ENCODE measurements at regions not wholly inside any gene's neighbourhood (a gene's known extent, or its start where the extent isn't known, plus 50 kb on each side); places are given as distances from the start of the nearest gene placed in this dataset.

DNA sequence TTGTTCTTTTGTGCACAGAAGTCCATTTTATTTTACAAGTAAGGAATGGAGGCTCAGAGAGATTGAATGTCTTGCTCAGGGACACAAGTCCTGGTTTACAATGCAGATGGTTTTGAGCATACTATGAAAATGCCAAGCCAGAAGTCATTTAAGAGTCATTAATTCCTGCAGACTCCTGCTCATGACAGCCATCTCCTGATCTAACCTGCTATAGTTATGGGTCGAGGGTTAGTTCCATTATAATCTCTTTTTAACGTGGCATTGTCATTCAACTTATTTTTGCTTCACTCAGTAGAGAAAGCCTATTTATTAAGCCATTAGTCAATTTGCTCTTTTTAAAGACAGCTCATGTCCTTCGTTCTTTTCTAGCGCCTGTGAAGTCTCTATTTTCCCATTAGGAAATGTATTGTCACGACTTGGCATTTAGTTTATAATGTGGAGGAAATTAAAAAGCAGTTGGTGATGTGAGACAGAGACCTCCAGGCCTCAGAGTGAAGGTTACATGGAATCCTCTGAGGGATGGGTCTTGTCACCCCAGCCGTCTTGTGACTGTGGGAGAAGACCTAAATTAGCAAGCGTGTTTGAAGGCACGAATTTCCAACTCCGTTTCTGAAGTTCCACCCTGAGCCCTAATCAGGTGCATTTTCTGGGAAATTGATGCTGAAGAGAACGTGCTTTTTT lies 84.1 kb downstream of the ACTBL2 start:
- H2AFZ ChIP-seq (ENCODE audit: control insufficient read depth, low read length): no peak overlapping the region
- H3K27me3 ChIP-seq (ENCODE audit: control insufficient read depth, extremely low read depth, insufficient read depth, low read length): no peaks in the 10 kb centered on the region
- no peak overlapping the region for H3K9ac ChIP-seq (ENCODE audit: control insufficient read depth, extremely low read depth, insufficient read depth, low read length)
- H3K4me2 ChIP-seq (ENCODE audit: control insufficient read depth, extremely low read depth, insufficient read depth, low read depth, low read length): no peak overlapping the region
- H3K36me3 ChIP-seq (ENCODE audit: control insufficient read depth in 2 of 2, extremely low read depth in 1 of 2, insufficient read depth in 2 of 2, low read length in 2 of 2): no peaks in the 10 kb centered on the region
- TF ChIP-seq, protein P1, sequence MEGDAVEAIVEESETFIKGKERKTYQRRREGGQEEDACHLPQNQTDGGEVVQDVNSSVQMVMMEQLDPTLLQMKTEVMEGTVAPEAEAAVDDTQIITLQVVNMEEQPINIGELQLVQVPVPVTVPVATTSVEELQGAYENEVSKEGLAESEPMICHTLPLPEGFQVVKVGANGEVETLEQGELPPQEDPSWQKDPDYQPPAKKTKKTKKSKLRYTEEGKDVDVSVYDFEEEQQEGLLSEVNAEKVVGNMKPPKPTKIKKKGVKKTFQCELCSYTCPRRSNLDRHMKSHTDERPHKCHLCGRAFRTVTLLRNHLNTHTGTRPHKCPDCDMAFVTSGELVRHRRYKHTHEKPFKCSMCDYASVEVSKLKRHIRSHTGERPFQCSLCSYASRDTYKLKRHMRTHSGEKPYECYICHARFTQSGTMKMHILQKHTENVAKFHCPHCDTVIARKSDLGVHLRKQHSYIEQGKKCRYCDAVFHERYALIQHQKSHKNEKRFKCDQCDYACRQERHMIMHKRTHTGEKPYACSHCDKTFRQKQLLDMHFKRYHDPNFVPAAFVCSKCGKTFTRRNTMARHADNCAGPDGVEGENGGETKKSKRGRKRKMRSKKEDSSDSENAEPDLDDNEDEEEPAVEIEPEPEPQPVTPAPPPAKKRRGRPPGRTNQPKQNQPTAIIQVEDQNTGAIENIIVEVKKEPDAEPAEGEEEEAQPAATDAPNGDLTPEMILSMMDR (optimal IDR thresholded peaks at IDR 0.05 in 1 of 3, IDR thresholded peaks at IDR 0.05 in 1 of 3, conservative IDR thresholded peaks at IDR 0.05 in 1 of 3; ENCODE audit: extremely low read depth in 1 of 3, insufficient read depth in 2 of 3, low read length in 3 of 3): no peak
- no peak for TF ChIP-seq EZH2 (IDR thresholded peaks at IDR 0.05; ENCODE audit: low read length)
- FAIRE-seq (no peak), DNase-seq (ENCODE audit: low read depth, low spot score) (no peak)
- H4K20me1 ChIP-seq (ENCODE audit: control insufficient read depth, extremely low read depth, insufficient read depth, low read length): no peaks in the 10 kb centered on the region
- no peaks in the 10 kb centered on the region for H3K9me1 ChIP-seq (ENCODE audit: control insufficient read depth, extremely low read depth, insufficient read depth, low read length)
- no peaks in the 10 kb centered on the region for H3K4me1 ChIP-seq (ENCODE audit: control insufficient read depth, extremely low read depth, insufficient read depth, low read length)
- H3K27ac ChIP-seq (ENCODE audit: control insufficient read depth, insufficient read depth, low read length): no peak overlapping the region
- no peaks in the 10 kb centered on the region for H3K9me3 ChIP-seq (ENCODE audit: control insufficient read depth, low read depth, low read length)
- no peak overlapping the region for H3K4me3 ChIP-seq (ENCODE audit: control insufficient read depth in 2 of 3, extremely low read depth in 1 of 3, insufficient read depth in 2 of 3, low read depth in 1 of 3, low read length in 3 of 3)
- no peaks in the 10 kb centered on the region for H3K79me2 ChIP-seq (ENCODE audit: control insufficient read depth, insufficient read depth, low read length)
- dilution Hi-C loops (cut with MboI; ENCODE audit: extremely low pct_ligation_motif_present, low sequenced_read_pairs): no loop called here

DNA sequence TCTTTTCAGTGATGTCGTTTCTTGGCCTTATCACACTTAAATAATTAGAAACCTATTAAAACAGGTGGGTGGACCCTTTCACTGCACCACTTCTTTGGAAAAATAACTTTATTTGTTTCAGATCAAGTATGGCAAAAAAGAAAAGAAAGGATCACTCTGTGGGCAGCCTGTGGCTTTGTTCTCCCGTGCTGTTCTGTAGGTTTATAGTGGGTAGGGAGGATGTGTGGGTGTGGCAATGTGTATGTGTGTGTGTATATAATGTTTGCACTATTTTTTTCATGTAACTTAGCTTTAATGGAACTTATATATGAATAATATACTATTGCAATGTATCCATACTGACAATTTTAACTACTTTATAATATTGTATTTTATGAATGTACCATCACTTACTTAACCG lies 85.9 kb downstream of the ACTBL2 start:
- H3K79me2 ChIP-seq (ENCODE audit: control insufficient read depth, insufficient read depth, low read length): no peaks in the 10 kb centered on the region
- no peak overlapping the region for H3K27ac ChIP-seq (ENCODE audit: control insufficient read depth, insufficient read depth, low read length)
- H3K27me3 ChIP-seq (ENCODE audit: control insufficient read depth, extremely low read depth, insufficient read depth, low read length): no peaks in the 10 kb centered on the region
- no peaks in the 10 kb centered on the region for H4K20me1 ChIP-seq (ENCODE audit: control insufficient read depth, extremely low read depth, insufficient read depth, low read length)
- no peak overlapping the region for H2AFZ ChIP-seq (ENCODE audit: control insufficient read depth, low read length)
- DNase-seq (ENCODE audit: low read depth, low spot score) (no peak), FAIRE-seq (no peak)
- no peak overlapping the region for H3K9ac ChIP-seq (ENCODE audit: control insufficient read depth, extremely low read depth, insufficient read depth, low read length)
- no peaks in the 10 kb centered on the region for H3K9me3 ChIP-seq (ENCODE audit: control insufficient read depth, low read depth, low read length)
- no peaks in the 10 kb centered on the region for H3K36me3 ChIP-seq (ENCODE audit: control insufficient read depth in 2 of 2, extremely low read depth in 1 of 2, insufficient read depth in 2 of 2, low read length in 2 of 2)
- dilution Hi-C loops (cut with MboI; ENCODE audit: extremely low pct_ligation_motif_present, low sequenced_read_pairs): no loop called here
- no peak for TF ChIP-seq EZH2 (IDR thresholded peaks at IDR 0.05; ENCODE audit: low read length)
- TF ChIP-seq, protein P1 (optimal IDR thresholded peaks at IDR 0.05 in 1 of 3, IDR thresholded peaks at IDR 0.05 in 1 of 3, conservative IDR thresholded peaks at IDR 0.05 in 1 of 3; ENCODE audit: extremely low read depth in 1 of 3, insufficient read depth in 2 of 3, low read length in 3 of 3): no peak
- H3K4me2 ChIP-seq (ENCODE audit: control insufficient read depth, extremely low read depth, insufficient read depth, low read depth, low read length): no peak overlapping the region
- H3K4me3 ChIP-seq (ENCODE audit: control insufficient read depth in 2 of 3, extremely low read depth in 1 of 3, insufficient read depth in 2 of 3, low read depth in 1 of 3, low read length in 3 of 3): no peak overlapping the region
- no peaks in the 10 kb centered on the region for H3K4me1 ChIP-seq (ENCODE audit: control insufficient read depth, extremely low read depth, insufficient read depth, low read length)
- H3K9me1 ChIP-seq (ENCODE audit: control insufficient read depth, extremely low read depth, insufficient read depth, low read length): no peaks in the 10 kb centered on the region

Data from keratinocyte (primary cell).